GM23248 (cell line): ENCODE measurements at regions not wholly inside any gene's neighbourhood (a gene's known extent, or its start where the extent isn't known, plus 50 kb on each side); places are given as distances from the start of the nearest gene placed in this dataset.

ENCODE experiments used
- EZH2 ChIP-seq: fragments of 200-600 bp; sonication (generic); IDR thresholded peaks from 2 replicates; pipeline ENCODE4 v1.6.1; 2018; ENCODE audit warnings: antibody characterized with exemption, mild to moderate bottlenecking; ENCODE audit not compliant: insufficient read depth, poor library complexity, severe bottlenecking
- EZH2phosphoT487 ChIP-seq: fragments of 200-600 bp; sonication (generic); IDR thresholded peaks from 2 replicates; pipeline ENCODE4 v1.6.1; 2018; ENCODE audit warnings: antibody characterized with exemption, moderate library complexity, mild to moderate bottlenecking, low read depth; ENCODE audit not compliant: insufficient read depth

GRCh38 chr7:41185851-41186250 is 517.0 kb downstream of the INHBA start:
- TF ChIP-seq EZH2 (no peak), EZH2phosphoT487 (no peak)
